Stomach (tissue), 4 donors: ENCODE measurements at regions not wholly inside any gene's neighbourhood (a gene's known extent, or its start where the extent isn't known, plus 50 kb on each side); places are given as distances from the start of the nearest gene placed in this dataset.

Source experiments
- POLR2A ChIP-seq, 4 donors: fragments of 450-650 bp; IDR thresholded peaks; one replicate each; pipeline ENCODE4 v1.6.1; 2016; ENCODE audit warnings: antibody characterized with exemption in 4 of 4, control low read depth in 2 of 4, mild to moderate bottlenecking in 1 of 4, moderate library complexity in 1 of 4
- POLR2AphosphoS5 ChIP-seq, 3 donors: sonication (generic); formaldehyde crosslinking; IDR thresholded peaks; one replicate each; pipeline ENCODE4 v1.6.1; 2016; ENCODE audit warnings: antibody characterized with exemption in 3 of 3
- TF ChIP-seq, protein P1 (sequence below), 7 experiments: fragments of 450-650 bp in 4 of 7; fragments of 200-600 bp in 3 of 7; sonication (generic) in 3 of 7; IDR thresholded peaks; one replicate each; pipeline ENCODE4 v1.5.1; 2016 to 2019; ENCODE audit warnings: antibody characterized with exemption in 7 of 7, control low read depth in 2 of 7, mild to moderate bottlenecking in 1 of 7

DNA sequence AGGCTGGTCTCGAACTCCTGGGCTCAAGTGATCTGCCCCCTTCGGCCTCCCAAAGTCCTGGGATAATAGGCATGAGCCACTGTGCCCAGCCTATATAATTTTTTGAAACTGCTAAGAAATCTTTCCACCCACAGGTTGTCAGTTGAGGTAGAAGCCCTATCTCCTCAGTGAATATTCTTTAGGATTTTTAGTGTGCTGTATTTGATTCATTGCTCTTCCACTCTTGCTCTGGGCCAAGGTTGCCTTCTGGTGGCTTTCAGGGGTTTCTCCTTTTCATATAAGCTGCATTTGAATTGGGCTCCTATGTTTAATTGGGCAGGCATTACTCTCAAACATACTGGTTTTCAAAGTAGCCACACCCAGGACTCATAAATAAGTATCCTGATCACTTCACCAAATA, 931.2 kb downstream of the GATA3 start:
- TF ChIP-seq, protein P1, sequence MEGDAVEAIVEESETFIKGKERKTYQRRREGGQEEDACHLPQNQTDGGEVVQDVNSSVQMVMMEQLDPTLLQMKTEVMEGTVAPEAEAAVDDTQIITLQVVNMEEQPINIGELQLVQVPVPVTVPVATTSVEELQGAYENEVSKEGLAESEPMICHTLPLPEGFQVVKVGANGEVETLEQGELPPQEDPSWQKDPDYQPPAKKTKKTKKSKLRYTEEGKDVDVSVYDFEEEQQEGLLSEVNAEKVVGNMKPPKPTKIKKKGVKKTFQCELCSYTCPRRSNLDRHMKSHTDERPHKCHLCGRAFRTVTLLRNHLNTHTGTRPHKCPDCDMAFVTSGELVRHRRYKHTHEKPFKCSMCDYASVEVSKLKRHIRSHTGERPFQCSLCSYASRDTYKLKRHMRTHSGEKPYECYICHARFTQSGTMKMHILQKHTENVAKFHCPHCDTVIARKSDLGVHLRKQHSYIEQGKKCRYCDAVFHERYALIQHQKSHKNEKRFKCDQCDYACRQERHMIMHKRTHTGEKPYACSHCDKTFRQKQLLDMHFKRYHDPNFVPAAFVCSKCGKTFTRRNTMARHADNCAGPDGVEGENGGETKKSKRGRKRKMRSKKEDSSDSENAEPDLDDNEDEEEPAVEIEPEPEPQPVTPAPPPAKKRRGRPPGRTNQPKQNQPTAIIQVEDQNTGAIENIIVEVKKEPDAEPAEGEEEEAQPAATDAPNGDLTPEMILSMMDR (IDR thresholded peaks at IDR 0.05), result no peak
- TF ChIP-seq POLR2A (IDR thresholded peaks at IDR 0.05) (no peak), POLR2AphosphoS5 (IDR thresholded peaks at IDR 0.05) (no peak)
